Fibroblast of gingiva (primary cell): ENCODE measurements at regions not wholly inside any gene's neighbourhood (a gene's known extent, or its start where the extent isn't known, plus 50 kb on each side); places are given as distances from the start of the nearest gene placed in this dataset.
"Not testable (repeated sequence)": the region's sequence is repeated elsewhere in the genome, so short reads cannot be mapped to it uniquely, and the experiment has no call there.

Experiments used
- DNase-seq: peaks from one replicate; pipeline ENCODE4 v3.0.0-alpha.2; 2011; ENCODE audit warnings: low read depth

DNA sequence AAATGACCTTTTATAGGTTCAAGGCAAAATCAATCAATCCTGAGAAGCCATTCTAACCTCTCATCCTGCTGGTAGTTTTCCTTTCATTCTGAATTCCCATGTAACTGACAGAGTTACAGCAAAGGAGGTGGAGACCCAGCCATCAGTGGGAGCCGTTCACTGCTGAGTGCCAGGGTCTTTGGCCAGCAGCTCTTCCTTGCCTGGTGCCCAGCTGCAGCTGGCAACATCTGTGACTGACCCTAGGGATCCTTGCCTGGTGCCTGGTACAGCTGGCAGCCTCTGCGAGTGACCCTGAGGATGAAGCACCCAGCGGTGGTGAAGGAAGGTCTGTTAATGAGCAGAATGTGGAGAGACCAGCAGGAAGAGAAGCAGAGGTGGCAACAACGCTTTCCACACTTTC is 314.6 kb downstream of the THBS2 start:
- DNase-seq = no peak

DNA sequence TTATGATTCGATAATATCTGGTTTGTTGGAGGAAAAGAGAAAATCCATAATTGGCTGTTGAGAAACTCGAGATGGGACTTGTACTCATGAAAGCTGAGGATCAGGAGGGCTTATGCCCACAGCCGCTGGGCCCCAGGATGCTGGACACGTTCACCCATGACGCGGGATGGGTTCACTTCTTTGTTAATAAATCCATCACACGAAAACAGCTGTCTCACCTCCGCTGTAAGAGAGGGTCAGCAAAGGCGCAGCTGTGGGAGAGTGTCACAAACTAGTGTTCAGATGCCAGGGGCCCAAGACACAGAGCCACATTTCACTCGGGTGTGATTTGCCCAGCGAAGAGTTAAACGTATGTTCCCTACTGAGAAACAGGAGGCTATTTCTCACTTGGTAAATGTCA is 315.1 kb downstream of the THBS2 start:
- no peak for DNase-seq

DNA sequence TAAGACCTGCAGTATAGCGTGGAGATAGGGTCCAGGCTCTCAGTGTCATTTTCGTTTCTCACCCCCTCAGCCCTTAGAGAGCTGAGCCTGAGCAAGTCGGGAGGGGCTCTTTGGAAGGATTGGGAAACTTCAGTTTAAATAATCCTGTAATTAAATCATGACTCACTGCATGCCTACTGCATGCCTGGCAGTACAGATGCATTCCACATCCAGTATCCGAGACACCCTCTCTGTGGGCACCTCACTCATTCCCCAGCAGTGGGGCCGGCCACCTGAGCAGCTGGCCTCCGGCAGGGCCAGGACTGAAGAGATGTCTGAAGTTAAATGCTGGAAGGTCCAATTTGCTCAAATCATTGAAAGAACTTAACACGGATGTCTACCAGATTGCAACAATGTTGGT is 316.6 kb downstream of the THBS2 start:
- DNase-seq = peak; percentile 66

DNA sequence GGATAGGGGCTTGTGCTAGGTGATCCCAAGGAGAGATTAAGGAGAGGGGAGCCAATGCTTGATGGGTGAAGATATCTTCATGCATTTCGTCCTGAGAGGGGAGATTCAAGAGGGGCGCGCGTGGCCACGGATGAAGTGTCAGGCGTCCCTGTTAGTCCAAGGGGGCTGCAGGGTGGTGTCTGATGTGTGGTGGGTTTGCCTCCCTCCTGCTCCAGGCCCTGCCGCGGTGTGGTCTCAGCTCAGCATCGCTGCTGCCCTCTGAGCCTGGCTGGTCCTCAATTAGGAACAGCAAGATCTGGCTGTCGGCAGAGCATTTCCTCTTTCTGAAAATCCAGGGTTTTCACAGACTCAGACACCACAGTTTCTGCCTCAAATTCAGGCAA is 318.0 kb downstream of the THBS2 start:
- no peak for DNase-seq

DNA sequence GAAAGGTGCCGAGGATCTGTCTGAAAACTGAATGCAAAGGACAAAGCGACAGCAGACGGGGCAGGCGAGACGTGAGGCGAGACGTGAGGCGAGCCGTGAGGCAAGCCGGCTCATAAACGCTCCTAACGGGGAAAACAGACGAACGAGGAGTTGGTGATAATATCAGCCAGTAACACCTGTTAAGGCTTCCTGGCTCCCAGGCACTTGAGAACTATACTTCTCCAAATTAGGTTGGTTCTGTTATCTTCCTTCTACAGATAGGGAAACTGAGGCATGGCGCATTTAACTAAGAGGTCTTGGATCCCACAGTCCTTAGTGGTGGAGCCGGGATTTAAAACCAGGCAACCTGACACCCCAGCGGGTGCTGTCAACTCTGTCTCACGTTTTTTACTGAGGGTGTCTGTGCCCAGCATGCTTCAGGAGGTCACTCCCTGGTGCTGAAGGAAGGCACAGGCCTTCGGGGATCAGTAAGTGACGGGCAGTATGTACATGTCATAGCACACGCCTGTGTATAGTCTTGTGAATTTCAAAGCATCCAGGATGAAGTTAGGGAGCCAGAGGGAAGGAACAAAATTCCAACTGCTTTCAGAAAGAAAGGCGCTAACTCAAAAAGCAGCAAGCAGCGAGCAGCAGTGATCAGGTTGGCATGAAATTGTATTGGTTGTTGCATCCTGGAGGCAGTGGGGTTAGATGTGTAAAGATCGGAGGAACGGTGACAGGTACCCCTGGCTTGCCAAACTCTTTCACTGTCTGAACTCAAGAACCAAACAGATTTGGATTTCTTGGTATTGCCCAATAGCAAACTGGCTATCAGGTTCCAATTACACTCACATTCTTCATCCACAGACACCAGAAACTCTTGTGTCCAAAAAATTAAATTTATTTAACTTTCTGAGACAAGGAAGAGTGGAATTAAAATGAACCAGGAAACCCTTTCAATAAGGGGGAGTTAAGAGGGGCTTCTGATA is 318.7 kb downstream of the THBS2 start:
- peak; percentile 56 for DNase-seq

DNA sequence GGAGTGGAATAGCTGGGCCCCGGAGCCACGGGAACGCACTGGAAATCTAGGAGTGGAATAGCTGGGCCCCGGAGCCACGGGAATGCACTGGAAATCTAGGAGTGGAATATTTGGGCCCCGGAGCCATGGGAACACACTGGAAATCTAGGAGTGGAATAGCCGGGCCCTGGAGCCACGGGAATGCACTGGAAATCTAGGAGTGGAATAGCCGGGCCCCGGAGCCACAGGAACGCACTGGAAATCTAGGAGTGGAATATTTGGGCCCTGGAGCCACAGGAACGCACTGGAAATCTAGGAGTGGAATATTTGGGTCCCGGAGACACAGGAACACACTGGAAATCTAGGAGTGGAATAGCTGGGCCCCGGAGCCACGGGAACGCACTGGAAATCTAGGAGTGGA is 321.5 kb downstream of the THBS2 start:
- DNase-seq = not testable (repeated sequence)

DNA sequence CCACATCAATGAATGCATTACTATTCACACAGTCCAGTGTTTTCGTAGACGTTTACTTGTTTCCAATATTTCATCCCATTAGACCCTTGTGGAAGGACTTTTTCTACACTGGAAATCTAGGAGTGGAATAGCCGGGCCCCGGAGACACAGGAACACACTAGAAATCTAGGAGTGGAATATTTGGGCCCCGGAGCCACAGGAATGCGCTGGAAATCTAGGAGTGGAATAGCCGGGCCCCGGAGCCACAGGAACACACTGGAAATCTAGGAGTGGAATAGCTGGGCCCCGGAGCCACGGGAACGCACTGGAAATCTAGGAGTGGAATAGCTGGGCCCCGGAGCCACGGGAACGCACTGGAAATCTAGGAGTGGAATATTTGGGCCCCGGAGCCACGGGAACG is 322.6 kb downstream of the THBS2 start:
- not testable (repeated sequence) for DNase-seq

DNA sequence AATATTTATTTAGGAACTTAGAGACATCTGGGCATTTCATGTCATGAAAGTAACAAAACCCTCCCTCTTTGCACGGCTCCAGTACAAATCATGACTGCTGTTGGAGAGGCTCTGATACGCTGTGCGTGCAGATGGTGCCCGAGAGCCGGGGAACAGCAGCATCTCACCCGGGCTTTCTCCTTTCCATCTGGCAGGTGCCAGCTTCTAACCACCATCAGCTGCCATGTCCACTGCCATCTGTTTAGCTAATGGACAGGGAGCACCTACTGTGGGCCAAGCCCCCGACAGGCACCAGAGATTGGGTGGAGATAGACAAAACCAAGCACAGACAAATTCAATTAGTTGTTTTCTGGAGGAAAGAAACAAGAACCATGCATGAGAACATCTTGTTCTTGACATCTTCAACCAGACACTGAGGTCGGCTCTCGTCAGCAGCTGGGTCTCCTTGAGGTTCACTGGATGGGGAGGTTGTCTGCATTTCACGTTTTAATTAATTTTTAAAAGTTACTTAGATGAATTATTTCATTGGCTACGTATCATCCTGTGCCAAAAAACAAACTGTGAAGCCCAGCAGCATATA is 323.7 kb downstream of the THBS2 start:
- no peak for DNase-seq

DNA sequence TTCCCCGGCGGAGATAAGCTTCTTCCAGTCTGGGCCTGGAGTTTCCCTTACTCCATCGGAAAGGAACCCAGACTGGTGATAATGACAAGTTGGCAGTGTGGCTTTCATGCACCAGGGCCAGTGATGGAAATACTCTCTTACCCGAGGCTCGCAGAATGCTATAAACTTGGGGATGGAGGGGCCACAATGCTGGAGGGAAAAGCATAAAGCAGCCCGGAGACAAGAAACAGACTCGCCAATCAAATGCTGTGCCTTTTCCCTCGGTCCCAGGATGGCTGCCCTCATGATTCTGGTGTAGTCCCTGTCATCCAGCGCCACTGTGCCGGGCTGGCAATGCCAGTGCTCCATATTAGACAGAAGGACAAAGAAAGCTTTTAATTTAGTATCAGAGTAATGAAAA is 325.6 kb downstream of the THBS2 start:
- DNase-seq = no peak

DNA sequence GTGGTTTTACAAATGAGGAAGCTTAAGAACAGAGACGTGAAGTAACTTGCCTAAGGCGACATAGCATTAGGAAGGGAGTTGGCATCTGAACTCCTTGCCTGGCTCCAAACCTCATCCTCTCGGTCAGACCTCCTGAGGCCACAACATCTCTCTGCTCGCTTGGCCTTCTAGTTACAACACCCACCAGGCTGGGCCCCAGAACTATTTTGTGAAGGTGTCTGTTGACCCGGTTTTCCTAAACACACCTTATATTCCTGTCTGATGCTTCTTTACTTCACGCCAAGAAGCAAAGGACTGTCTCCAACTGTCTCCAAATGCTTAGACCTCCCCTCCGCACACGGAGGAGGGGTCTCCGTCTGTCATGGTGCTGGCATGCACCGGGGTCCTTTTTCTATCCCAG is 326.6 kb downstream of the THBS2 start:
- DNase-seq = no peak

DNA sequence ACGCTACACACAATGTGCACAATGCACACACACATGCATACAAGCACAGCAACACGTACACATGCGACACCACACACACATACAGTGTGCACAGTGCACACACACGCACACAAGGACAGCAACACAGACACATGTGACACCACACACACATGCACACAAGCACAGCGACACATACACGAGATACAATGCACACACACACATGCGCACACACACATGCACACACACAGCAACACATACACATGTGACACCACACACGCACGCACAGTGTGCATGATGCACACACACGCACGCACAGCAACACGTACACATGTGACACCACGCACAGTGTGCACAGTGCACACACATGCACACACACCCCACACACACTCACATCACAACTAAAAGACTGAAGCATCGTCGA is 327.3 kb downstream of the THBS2 start:
- DNase-seq = no peak

DNA sequence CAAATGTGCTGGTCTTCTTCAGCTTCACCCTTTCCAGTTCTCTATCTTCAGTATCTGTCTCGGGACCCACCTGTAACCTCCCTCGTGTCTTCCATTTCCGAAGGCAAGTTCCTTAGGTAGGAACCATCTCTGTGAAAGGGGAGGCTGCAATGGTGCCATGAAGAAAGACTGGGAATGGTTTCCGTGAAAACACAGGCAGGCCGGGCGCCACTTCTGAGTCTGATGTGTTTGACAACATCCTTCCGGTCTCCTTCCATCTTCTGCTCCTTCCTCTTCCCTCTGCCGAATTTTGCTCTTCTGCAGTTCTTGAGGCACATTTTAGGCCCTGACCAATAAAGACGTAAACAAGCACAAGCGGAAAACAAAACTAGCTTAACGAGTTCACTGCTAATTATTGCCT is 328.0 kb downstream of the THBS2 start:
- no peak for DNase-seq

DNA sequence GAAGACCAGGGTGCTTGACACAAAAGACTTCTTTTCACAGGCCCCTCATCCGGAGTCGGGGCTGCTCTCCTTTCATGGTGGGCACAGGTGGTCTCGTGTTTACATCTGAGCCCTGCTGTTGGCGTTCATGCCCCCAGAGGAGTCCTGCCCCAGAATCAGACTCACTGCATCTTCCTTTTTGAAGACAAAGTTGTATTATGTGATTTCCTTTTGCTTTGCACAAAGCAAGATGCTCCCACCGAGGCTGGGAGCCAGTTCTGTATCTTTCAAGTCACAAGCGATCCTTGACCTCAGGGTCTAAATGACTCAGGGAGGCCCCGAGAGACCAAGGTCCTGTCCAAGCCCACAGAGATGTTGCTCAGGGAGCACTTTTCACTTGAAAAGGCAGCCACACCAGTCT is 330.5 kb downstream of the THBS2 start:
- DNase-seq = no peak

DNA sequence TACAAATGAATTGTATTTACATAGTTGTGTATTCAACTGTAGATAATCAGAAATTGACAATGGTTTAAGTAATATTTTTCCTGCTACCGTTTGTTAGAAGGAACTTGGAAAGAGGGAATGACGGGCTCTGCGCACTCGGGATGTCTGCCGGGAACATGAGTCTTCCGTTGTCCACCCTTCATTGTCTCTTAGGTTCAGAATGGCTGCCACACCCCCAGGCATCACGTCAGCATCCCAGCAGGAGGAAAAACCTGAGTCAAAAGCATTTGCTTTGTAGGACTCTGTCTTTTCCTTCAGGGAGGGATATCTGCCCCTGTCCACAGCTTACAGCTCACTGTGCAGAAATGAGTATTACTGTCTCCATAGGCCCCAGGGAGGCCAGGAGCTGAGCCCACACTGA is 331.2 kb downstream of the THBS2 start:
- no peak for DNase-seq

DNA sequence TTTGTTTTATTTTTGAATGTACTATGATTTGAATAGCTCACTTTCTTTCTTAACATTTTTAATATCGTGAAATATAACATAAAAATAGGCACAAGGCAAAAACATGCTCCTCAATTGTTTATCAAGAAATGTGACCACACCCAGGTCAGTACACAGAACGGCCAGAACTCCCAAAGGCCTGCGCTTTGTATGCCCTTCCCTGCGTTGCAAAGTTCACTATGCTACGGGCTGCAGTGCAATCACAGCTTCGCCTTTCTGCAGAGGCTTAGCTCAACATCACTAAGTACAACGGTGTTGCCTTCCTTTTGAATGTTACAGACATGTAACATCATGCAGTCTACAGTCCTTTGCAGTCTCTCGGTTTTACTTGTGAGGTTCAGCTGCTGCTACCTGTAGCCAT is 333.4 kb downstream of the THBS2 start:
- no peak for DNase-seq

DNA sequence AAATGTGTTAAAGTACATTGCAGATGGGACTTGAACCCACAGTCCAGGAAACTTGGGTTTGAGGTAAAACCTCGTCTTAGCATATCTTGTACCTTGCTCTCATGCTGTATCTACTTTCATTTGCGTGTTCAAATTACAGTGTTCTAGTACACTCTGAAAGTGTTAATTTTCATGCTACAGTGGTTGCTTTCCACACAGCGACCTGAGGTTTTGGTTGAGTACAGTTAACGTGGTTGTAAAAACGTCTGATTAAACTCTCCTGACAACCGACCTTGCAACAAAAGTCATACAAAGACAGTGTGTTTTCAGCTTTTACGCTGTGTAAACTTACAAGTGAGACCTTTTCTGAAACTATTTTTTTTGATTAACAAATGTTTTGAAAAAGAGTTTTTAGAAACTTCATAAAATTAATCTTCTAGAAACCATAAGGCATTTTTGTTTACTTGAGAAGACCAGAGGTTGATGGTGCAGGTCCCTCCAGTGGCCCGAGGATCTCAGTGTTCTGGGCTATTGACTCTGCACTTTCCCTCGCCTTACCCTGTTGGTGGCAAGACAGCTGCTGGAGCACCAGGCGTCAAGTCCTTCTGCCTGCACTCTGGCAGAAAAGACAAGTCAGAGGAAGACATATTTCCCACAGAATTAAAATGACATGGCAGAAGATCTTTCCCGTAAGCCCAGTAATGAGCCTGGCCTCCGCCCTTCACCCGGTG is 334.0 kb downstream of the THBS2 start:
- DNase-seq = no peak

DNA sequence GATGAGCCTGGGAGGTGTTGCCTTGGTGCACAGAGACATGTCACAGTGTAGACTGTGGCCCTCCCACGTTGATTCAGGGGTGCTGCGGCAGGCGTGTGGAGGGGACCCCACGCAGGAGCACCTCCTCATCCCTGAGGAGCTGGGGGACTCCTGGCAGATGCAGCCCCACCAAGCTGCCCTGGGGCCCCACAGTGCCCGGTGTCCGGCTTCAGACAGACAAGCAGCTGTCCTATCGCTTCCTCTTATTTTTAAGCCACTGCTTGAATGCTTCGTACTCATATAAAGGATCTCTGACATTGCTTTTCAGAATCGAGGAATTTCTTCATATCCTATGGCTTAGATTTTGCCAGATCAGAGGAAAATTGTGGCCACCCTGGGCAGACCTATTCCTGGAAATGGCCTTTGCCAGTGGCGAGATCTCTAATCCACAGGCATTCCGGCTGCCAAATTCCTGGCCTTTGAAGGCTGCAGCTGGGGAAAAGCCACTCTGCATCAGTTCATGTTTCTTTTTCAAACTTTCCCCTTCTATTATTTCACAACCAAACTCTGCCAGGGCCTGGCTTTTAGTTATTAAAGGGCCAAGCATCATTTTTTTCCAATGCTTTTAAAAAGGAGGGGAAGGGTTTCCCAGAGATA is 337.0 kb downstream of the THBS2 start:
- DNase-seq = peak; percentile 92

DNA sequence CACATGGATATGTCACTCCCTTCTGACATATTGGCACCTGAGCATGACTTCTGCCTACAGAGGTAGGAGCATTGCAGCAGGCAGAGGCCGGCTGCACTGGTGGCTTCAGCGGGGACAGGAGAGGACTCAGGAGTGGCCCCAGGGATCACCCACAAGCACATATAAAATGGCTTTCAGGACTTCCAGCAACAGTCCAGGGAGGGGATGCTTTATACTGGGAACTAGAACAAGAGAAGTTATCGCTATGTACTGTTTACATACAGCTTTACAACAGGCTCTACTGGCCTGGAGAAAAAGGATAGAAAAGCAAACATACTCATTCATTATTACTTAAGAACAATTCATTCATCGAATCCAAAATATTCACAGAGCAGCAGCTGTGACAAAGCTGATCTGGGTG is 337.8 kb downstream of the THBS2 start:
- no peak for DNase-seq

DNA sequence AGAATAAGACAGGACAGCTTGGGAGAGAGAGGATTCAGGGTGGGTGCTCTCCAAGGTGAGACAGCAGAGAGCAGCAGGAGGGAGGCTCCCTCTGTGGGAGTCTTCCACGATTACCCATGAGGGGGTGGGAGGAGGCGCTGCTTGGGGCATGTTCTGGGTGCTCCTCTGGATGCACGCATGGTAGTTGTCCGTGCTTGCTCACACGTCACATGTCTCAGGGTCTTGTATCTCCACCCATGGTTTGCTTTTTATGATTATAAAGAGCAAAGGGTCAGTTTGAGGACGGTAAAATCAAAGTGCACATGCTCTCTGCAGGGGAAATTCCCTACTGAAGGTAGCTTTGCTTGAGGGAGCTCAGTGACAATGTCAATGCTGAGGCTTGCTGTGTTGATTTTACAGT is 338.4 kb downstream of the THBS2 start:
- DNase-seq = no peak

DNA sequence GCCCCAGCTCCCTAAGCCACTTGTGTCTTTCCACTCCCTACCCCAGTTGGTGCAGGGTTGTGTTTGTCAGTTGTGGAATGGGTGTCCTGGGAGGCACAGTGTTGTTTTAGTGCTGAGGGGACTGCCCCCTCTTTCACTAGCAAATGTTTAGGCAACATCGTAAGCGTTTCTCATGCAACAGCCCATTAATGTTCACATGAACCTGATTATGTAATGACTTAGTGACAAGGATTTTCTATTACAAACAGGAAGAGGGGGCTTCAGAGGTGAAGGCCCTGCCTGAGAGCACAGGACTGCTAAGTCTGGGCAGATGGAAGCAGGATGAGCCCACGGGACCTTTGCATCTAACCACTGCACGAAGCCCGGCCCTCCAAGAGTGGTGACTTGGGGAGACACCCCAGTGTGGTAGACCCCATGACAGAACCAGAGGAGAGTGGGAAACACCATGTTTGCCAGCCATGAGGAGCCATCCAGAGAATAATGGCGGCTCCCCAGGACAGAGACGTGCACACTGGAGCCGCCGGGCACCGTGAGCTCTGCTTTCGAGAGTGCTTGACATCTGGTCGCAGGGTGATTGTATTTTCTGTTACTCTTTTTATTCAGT is 339.7 kb downstream of the THBS2 start:
- DNase-seq = no peak

DNA sequence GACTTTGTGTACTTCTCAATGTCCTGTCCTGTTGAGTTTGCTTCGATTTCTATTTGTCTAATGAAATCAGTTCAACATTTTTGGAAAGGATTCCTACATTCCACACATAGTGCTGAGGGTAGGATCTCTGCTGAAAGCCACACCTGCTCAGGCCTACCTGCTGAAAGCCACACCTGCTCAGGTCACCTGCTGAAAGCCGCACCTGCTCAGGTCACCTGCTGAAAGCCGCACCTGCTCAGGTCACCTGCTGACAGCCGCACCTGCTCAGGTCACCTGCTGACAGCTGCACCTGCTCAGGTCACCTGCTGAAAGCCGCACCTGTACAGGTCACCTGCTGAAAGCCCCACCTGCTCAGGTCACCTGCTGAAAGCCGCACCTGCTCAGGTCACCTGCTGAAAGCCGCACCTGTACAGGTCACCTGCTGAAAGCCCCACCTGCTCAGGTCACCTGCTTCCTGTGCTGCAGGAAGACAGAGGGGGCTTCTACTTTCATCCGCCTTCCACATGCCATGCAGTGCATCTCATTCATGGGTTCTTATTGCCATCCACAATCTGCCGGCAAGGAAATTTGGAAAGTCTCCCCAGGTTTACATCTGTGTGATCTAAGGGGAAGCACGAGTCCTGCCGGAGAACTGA is 340.3 kb downstream of the THBS2 start:
- DNase-seq = not testable (repeated sequence)

DNA sequence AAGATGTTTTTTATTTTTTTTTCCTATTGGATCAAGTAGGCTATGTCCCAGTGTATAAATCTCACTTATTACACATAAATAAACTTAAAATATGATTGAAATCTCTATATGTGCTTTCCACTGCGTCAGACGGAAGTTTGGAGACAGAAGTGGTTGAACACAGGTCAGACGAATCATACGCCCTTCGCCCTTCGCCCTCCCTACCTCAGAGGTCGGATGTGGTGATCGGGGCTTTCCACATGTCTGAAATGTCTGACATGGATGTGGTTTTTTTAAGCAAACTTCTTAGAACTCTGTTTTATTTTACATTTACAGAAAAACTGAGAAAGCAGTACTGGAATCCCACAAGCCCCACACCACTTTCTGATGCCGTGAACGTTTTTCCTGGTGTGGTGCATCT is 344.4 kb downstream of the THBS2 start:
- DNase-seq = no peak
